Lower lobe of right lung (tissue), 2 donors: ENCODE measurements at regions not wholly inside any gene's neighbourhood (a gene's known extent, or its start where the extent isn't known, plus 50 kb on each side); places are given as distances from the start of the nearest gene placed in this dataset.
A peak's percentile ranks its signal among the peaks of the same experiment; 100 is the strongest.

Experiments used
- ATAC-seq, 2 donors: fragments of 200-7000 bp; cut with Tn5 transposase; one replicate each; pipeline ENCODE4 v1.9.1; 2020 to 2022; ENCODE audit warnings: mild to moderate bottlenecking in 2 of 2, moderate library complexity in 2 of 2
- DNase-seq: peaks from one replicate; pipeline ENCODE4 v3.0.0-alpha.2; 2020
- H3K27ac ChIP-seq: fragments of 200-600 bp; one replicate; pipeline ENCODE4 v1.8.0; 2022
- H3K27me3 ChIP-seq: fragments of 200-600 bp; one replicate; pipeline ENCODE4 v1.8.0; 2022; ENCODE audit warnings: low read depth
- H3K36me3 ChIP-seq: fragments of 200-600 bp; one replicate; pipeline ENCODE4 v1.8.0; 2022; ENCODE audit warnings: mild to moderate bottlenecking
- H3K4me1 ChIP-seq: fragments of 200-600 bp; one replicate; pipeline ENCODE4 v1.8.0; 2022
- H3K4me3 ChIP-seq: fragments of 200-600 bp; one replicate; pipeline ENCODE4 v1.8.0; 2022; ENCODE audit warnings: mild to moderate bottlenecking
- H3K9me3 ChIP-seq: fragments of 200-600 bp; one replicate; pipeline ENCODE4 v1.8.0; 2022
- intact Hi-C: fragments of 100-400 bp; cut with DNase I; formaldehyde crosslinking; loops from one replicate; pipeline ENCODE4 v1.11.0; 2022
- TF ChIP-seq, protein P1 (sequence below): fragments of 200-600 bp; IDR thresholded peaks from one replicate; pipeline ENCODE4 v1.8.0; 2022; ENCODE audit warnings: antibody characterized with exemption, mild to moderate bottlenecking
- donor health status: DM: no; HTN: yes; CAD: no; lungs with severe emphysema.

DNA sequence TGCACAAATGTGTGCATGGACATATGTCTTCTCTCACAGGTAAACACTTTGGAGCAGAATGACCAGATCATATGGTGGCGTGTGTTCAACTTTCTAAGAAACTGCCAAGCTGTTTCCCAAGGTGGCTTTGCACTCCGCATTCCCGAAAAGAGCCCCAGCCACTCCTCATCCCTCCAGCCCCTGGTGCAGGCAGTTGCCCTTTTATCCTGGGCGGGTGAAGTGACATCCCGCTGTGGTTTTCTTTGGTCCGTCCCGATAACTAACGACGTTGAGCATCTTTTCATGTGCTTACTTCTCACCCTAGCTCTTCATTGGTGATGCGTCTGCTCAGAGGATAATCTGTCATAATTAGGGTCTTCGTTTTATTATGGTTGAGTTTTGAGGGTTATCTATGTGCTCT lies 612.5 kb downstream of the MATN1 start:
- DNase-seq (no peak), ATAC-seq (no peak)
- TF ChIP-seq, protein P1, sequence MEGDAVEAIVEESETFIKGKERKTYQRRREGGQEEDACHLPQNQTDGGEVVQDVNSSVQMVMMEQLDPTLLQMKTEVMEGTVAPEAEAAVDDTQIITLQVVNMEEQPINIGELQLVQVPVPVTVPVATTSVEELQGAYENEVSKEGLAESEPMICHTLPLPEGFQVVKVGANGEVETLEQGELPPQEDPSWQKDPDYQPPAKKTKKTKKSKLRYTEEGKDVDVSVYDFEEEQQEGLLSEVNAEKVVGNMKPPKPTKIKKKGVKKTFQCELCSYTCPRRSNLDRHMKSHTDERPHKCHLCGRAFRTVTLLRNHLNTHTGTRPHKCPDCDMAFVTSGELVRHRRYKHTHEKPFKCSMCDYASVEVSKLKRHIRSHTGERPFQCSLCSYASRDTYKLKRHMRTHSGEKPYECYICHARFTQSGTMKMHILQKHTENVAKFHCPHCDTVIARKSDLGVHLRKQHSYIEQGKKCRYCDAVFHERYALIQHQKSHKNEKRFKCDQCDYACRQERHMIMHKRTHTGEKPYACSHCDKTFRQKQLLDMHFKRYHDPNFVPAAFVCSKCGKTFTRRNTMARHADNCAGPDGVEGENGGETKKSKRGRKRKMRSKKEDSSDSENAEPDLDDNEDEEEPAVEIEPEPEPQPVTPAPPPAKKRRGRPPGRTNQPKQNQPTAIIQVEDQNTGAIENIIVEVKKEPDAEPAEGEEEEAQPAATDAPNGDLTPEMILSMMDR: no peak
- Histone ChIP-seq H3K4me3 (no peak overlapping the region), H3K9me3 (no peaks in the 10 kb centered on the region), H3K27me3 (peaks cover 27% of the 10 kb centered on the region), H3K36me3 (no peaks in the 10 kb centered on the region), H3K27ac (no peak overlapping the region), H3K4me1 (no peaks in the 10 kb centered on the region)
- intact Hi-C loops: no loop called here

DNA sequence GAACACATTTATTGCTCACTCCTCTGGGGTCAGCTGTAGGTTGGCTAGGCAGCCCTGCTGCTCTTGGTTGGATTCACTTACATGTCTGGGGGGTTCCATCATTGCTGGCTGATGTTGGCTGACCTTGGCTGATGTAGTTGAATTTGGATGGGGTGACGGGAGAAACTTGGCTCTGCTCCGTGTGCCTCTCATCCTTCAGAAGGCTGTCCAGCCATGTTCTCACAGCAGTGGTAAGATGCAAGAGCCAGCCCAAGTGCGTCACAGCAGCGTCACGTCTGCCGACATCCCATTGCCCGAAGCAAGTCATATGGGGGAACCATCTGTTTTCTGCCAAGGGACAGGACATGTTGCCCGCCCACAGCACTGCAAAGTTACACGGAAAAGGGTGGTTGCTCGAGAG lies 613.5 kb downstream of the MATN1 start:
- no peaks in the 10 kb centered on the region for H3K4me1 ChIP-seq
- H3K27ac ChIP-seq: no peak overlapping the region
- peaks cover 27% of the 10 kb centered on the region for H3K27me3 ChIP-seq
- H3K4me3 ChIP-seq: no peak overlapping the region
- no peaks in the 10 kb centered on the region for H3K9me3 ChIP-seq
- intact Hi-C loops: no loop called here
- no peaks in the 10 kb centered on the region for H3K36me3 ChIP-seq
- ATAC-seq (no peak), DNase-seq (no peak)
- TF ChIP-seq, protein P1: no peak

DNA sequence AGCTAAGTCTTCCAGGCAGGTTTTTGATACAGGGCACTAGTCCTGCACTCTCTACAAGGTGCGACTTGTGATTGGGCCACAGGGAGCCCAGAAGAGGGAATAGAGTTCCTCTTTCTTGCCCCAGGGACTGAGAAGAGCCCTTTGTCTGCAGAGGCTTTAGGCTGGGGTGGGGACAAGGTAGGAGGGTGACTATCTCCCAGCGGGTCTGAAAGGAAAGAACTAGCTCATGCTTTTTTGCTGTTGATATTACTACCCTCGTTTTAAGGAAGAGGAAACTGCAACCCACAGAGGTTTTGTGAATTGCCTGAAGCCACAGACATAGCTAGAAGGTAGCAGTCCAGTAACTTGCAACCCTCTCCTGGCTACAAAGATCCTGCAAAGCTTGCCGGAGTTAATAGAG lies 615.2 kb downstream of the MATN1 start:
- Histone ChIP-seq H3K4me1 (no peaks in the 10 kb centered on the region), H3K9me3 (no peaks in the 10 kb centered on the region), H3K27me3 (peaks cover 27% of the 10 kb centered on the region), H3K36me3 (no peaks in the 10 kb centered on the region), H3K4me3 (no peak overlapping the region), H3K27ac (no peak overlapping the region)
- no peak for DNase-seq
- TF ChIP-seq, protein P1: no peak
- intact Hi-C loops: no loop called here
- ATAC-seq: no peak

DNA sequence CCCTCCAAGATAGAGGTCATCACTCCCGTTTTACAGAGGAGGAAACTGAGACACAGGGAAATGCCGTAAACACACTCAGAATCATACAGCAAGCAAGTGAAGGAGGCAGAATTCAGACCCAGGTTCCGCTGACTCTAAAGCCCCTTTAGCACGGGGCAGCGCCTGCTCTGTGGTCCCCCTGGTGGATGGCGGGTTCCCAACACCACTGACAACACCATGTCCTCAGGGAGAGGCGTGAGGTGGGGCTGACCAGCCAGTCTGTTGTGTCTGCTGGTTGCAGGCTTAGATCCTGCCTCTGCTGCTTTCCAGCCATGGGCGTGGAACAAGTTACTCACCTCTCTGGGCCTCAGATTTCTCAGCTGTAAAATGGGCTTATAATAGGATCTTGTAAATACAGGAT lies 617.3 kb downstream of the MATN1 start:
- intact Hi-C loops: no loop called here
- Histone ChIP-seq H3K27ac (no peak overlapping the region), H3K36me3 (no peaks in the 10 kb centered on the region), H3K4me3 (no peak overlapping the region), H3K27me3 (peaks cover 23% of the 10 kb centered on the region), H3K9me3 (no peaks in the 10 kb centered on the region), H3K4me1 (no peaks in the 10 kb centered on the region)
- ATAC-seq: peak in 1 of 2 donors; percentile 40
- DNase-seq: no peak
- TF ChIP-seq, protein P1: peak; percentile 57

DNA sequence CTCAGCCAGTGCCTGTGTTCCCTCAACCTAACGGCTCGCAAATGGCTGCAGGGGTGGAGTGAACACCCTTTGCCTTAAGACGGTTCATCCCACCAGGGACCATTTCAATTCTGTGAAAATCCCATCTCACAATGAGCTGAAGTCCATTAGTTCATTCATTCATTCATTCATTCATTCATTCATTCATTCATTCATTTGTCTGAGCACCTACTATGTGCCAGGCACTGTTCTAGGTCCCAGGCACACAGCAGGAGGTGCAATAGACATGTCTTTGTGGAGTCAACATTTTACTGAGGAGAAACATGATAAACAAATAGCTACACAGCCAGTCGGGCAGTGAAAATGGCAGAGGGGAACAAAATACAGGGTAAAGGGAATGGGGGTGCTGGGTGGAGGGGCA lies 618.8 kb downstream of the MATN1 start:
- H3K27me3 ChIP-seq: peaks cover 18% of the 10 kb centered on the region
- no peak overlapping the region for H3K4me3 ChIP-seq
- H3K27ac ChIP-seq: no peak overlapping the region
- TF ChIP-seq, protein P1: no peak
- no peaks in the 10 kb centered on the region for H3K36me3 ChIP-seq
- H3K4me1 ChIP-seq: no peaks in the 10 kb centered on the region
- no peak for ATAC-seq
- intact Hi-C loops: no loop called here
- no peak for DNase-seq
- H3K9me3 ChIP-seq: no peaks in the 10 kb centered on the region
